CD14-positive monocyte (primary cell): ENCODE measurements at regions not wholly inside any gene's neighbourhood (a gene's known extent, or its start where the extent isn't known, plus 50 kb on each side); places are given as distances from the start of the nearest gene placed in this dataset.

Experiments
- DNase-seq, 3 donors: peaks; one replicate each; pipeline ENCODE4 v3.0.0-alpha.2; 2011 to 2022
- H2AFZ ChIP-seq: 2 replicates; pipeline ENCODE4 v1.6.0; 2012; ENCODE audit warnings: mild to moderate bottlenecking, low read depth, low read length, inconsistent platforms; ENCODE audit not compliant: insufficient read depth, poor library complexity, severe bottlenecking
- H3K27ac ChIP-seq, 2 donors: 1 replicate in 1 of 2; 2 replicates in 1 of 2; pipeline ENCODE4 v1.5.1; 2012 to 2013; ENCODE audit warnings: low read length in 2 of 2, control low read depth in 1 of 2, inconsistent platforms in 1 of 2, low read depth in 1 of 2, mild to moderate bottlenecking in 1 of 2
- H3K27me3 ChIP-seq, 2 donors: one replicate each; pipeline versions ENCODE4 v1.6.0 to v1.6.1; 2011 to 2013; ENCODE audit warnings: low read length in 2 of 2; ENCODE audit not compliant: control insufficient read depth in 2 of 2, insufficient read depth in 2 of 2
- H3K36me3 ChIP-seq, 2 donors: replicated peaks in 1 of 2; 1 replicate in 1 of 2; 2 replicates in 1 of 2; pipeline versions ENCODE4 v1.5.1 to v1.6.1; 2012 to 2013; ENCODE audit warnings: low read length in 2 of 2, control low read depth in 1 of 2, inconsistent platforms in 1 of 2, mild to moderate bottlenecking in 1 of 2; ENCODE audit not compliant: insufficient read depth in 2 of 2, control insufficient read depth in 1 of 2
- H3K4me1 ChIP-seq, 2 donors: 1 replicate in 1 of 2; 2 replicates in 1 of 2; pipeline versions ENCODE4 v1.5.1 to v1.6.1; 2012 to 2013; ENCODE audit warnings: low read length in 2 of 2, control low read depth in 1 of 2, inconsistent platforms in 1 of 2, mild to moderate bottlenecking in 1 of 2, moderate library complexity in 1 of 2; ENCODE audit not compliant: insufficient read depth in 2 of 2, control insufficient read depth in 1 of 2
- H3K4me2 ChIP-seq: replicated peaks from 2 replicates; pipeline ENCODE3; 2012; ENCODE audit warnings: low read length, moderate library complexity, mild to moderate bottlenecking; ENCODE audit not compliant: poor library complexity, severe bottlenecking; ENCODE audit errors: extremely low read depth
- H3K4me3 ChIP-seq, 3 experiments: fragments of 200-600 bp in 1 of 3; sonication (generic) in 1 of 3; replicated peaks in 1 of 3; 1 replicate in 2 of 3; 2 replicates in 1 of 3; pipeline ENCODE4 v1.5.1; 2011 to 2013; ENCODE audit warnings: low read length in 3 of 3, mild to moderate bottlenecking in 3 of 3, control low read depth in 2 of 3, low read depth in 2 of 3, inconsistent platforms in 1 of 3, moderate library complexity in 1 of 3
- H3K79me2 ChIP-seq: 2 replicates; pipeline ENCODE4 v1.6.0; 2012; ENCODE audit warnings: mild to moderate bottlenecking, control low read depth, inconsistent platforms, low read length, moderate library complexity; ENCODE audit not compliant: insufficient read depth
- H3K9ac ChIP-seq: 2 replicates; pipeline ENCODE4 v1.6.0; 2017; ENCODE audit warnings: low read length, mild to moderate bottlenecking; ENCODE audit not compliant: insufficient read depth, poor library complexity, severe bottlenecking
- H3K9me3 ChIP-seq, 2 donors: replicated peaks in 1 of 2; 1 replicate in 1 of 2; 2 replicates in 1 of 2; pipeline versions ENCODE4 v1.5.1 to v1.6.1; 2012 to 2013; ENCODE audit warnings: low read length in 2 of 2, control low read depth in 1 of 2; ENCODE audit not compliant: control insufficient read depth in 1 of 2, insufficient read depth in 1 of 2
- H4K20me1 ChIP-seq: 2 replicates; pipeline ENCODE4 v1.6.0; 2012; ENCODE audit warnings: mild to moderate bottlenecking, low read length, control low read depth, moderate library complexity; ENCODE audit not compliant: insufficient read depth
- H3K27ac Mint-ChIP-seq, 7 donors: one replicate each; pipeline ENCODE4 v1.8.0; 2020; ENCODE audit warnings: mild to moderate bottlenecking in 7 of 7, mixed read lengths in 7 of 7, moderate library complexity in 6 of 7, inconsistent platforms in 2 of 7
- H3K27me3 Mint-ChIP-seq, 3 donors: one replicate each; pipeline ENCODE4 v1.8.0; 2021 to 2022; ENCODE audit warnings: low read depth in 3 of 3, mild to moderate bottlenecking in 3 of 3, mixed read lengths in 3 of 3, moderate library complexity in 3 of 3, inconsistent platforms in 1 of 3
- H3K36me3 Mint-ChIP-seq, 2 donors: one replicate each; pipeline ENCODE4 v1.8.0; 2020; ENCODE audit warnings: mixed read lengths in 2 of 2, inconsistent platforms in 1 of 2, mild to moderate bottlenecking in 1 of 2
- H3K4me1 Mint-ChIP-seq: one replicate; pipeline ENCODE4 v1.8.0; 2020; ENCODE audit warnings: mild to moderate bottlenecking, mixed read lengths
- H3K4me3 Mint-ChIP-seq, 2 donors: one replicate each; pipeline ENCODE4 v1.8.0; 2020; ENCODE audit warnings: mild to moderate bottlenecking in 2 of 2, mixed read lengths in 2 of 2, moderate library complexity in 1 of 2
- H3K9me3 Mint-ChIP-seq, 7 donors: one replicate each; pipeline ENCODE4 v1.8.0; 2020 to 2022; ENCODE audit warnings: mixed read lengths in 7 of 7, mild to moderate bottlenecking in 6 of 7, moderate library complexity in 6 of 7, inconsistent platforms in 2 of 7
- WGBS: methylation state at CpG from one replicate; pipeline ENCODE4 v1.1.5; 2013; ENCODE audit warnings: missing lambda C conversion rate; ENCODE audit not compliant: insufficient coverage; 5-methylcytosine and 5-hydroxymethylcytosine counted together
- intact Hi-C, 2 donors: fragments of 100-400 bp; cut with micrococcal nuclease; formaldehyde crosslinking; loops; one replicate each; pipeline versions ENCODE4 v1.15.0 to v1.15.1; 2023
- TF ChIP-seq, protein P1 (sequence below): fragments of 200-600 bp; IDR thresholded peaks from one replicate; pipeline ENCODE4 v1.8.0; 2022; ENCODE audit warnings: antibody characterized with exemption, mild to moderate bottlenecking

DNA sequence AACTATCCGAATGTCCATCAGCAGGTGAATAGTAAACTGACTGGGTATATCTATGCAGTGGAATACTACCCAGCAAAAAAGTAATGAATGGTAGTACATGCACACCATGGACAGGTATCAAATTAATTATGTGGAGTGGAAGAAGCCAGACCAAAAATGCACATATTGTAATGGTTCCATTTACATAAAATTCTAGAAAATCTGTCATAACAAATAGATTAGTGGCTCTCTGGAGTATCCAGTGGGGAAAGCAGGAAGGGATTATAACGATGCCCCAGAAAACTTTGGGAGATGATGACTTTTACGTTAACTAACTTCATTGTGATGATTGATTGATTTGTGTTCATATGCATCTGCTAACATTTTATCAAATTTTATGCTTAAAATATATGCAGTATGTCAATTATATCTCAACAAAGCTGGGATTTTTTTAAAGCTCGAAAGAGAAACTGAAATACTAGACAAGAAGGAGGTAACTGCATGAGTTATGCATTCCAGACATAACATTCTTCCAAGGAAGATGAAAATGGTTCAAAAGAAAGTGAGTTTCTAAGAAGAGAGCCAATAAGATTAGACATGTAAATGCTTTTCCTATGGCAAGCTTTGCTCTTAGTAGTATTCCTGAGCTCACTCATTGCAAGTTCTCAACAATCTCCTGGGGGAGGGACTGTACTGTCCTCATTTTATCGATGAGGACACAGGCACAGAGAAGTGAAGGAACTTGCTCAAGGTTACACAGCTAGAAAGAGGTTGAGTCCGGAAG is 58.6 kb upstream of the MSX1 start:
- H3K27ac ChIP-seq = no peak overlapping the region
- WGBS = 84% methylated on average over 2 of the region's 6 CpGs
- no peak for DNase-seq
- H3K4me3 Mint-ChIP-seq = no peak overlapping the region
- intact Hi-C loops = no loop called here
- no peak overlapping the region for H2AFZ ChIP-seq
- no peaks in the 10 kb centered on the region for H3K4me1 Mint-ChIP-seq
- H3K9me3 Mint-ChIP-seq = peaks cover 2 to 20% (median 8%) of the 10 kb centered on the region in 7 donors
- H3K36me3 Mint-ChIP-seq = no peaks in the 10 kb centered on the region
- H3K4me1 ChIP-seq = no peaks in the 10 kb centered on the region
- no peaks in the 10 kb centered on the region for H3K27me3 ChIP-seq
- H3K4me2 ChIP-seq = no peak overlapping the region
- TF ChIP-seq, protein P1, sequence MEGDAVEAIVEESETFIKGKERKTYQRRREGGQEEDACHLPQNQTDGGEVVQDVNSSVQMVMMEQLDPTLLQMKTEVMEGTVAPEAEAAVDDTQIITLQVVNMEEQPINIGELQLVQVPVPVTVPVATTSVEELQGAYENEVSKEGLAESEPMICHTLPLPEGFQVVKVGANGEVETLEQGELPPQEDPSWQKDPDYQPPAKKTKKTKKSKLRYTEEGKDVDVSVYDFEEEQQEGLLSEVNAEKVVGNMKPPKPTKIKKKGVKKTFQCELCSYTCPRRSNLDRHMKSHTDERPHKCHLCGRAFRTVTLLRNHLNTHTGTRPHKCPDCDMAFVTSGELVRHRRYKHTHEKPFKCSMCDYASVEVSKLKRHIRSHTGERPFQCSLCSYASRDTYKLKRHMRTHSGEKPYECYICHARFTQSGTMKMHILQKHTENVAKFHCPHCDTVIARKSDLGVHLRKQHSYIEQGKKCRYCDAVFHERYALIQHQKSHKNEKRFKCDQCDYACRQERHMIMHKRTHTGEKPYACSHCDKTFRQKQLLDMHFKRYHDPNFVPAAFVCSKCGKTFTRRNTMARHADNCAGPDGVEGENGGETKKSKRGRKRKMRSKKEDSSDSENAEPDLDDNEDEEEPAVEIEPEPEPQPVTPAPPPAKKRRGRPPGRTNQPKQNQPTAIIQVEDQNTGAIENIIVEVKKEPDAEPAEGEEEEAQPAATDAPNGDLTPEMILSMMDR = no peak
- no peak overlapping the region for H3K4me3 ChIP-seq
- no peaks in the 10 kb centered on the region for H4K20me1 ChIP-seq
- no peak overlapping the region for H3K27ac Mint-ChIP-seq
- H3K79me2 ChIP-seq = no peaks in the 10 kb centered on the region
- H3K36me3 ChIP-seq = no peaks in the 10 kb centered on the region
- H3K9ac ChIP-seq = no peak overlapping the region
- peaks cover 9 to 11% (median 9%) of the 10 kb centered on the region in 3 donors for H3K27me3 Mint-ChIP-seq
- H3K9me3 ChIP-seq = peaks cover 0 to 7% of the 10 kb centered on the region in 2 donors

GRCh38 chr4:4794421-4794820 is 65.0 kb upstream of the MSX1 start:
- TF ChIP-seq, protein P1 = no peak
- Histone ChIP-seq H3K4me3 (no peak overlapping the region), H3K36me3 (no peaks in the 10 kb centered on the region), H3K79me2 (no peaks in the 10 kb centered on the region), H2AFZ (no peak overlapping the region), H3K27me3 (no peaks in the 10 kb centered on the region), H4K20me1 (no peaks in the 10 kb centered on the region), H3K9ac (no peak overlapping the region), H3K27ac (no peak overlapping the region), H3K4me2 (no peak overlapping the region), H3K9me3 (peaks cover 26% of the 10 kb centered on the region in 2 donors), H3K4me1 (no peaks in the 10 kb centered on the region)
- H3K27ac Mint-ChIP-seq = no peak overlapping the region
- H3K27me3 Mint-ChIP-seq = peaks cover 3 to 13% (median 10%) of the 10 kb centered on the region in 3 donors
- WGBS = no CpG with 5 or more reads among the region's 1 CpG
- intact Hi-C loops = no loop called here
- H3K36me3 Mint-ChIP-seq = no peaks in the 10 kb centered on the region
- peaks cover 13 to 36% (median 26%) of the 10 kb centered on the region in 7 donors for H3K9me3 Mint-ChIP-seq
- no peak for DNase-seq
- H3K4me1 Mint-ChIP-seq = no peaks in the 10 kb centered on the region
- H3K4me3 Mint-ChIP-seq = no peak overlapping the region
